ENCODE measurements at regions not wholly inside any gene's neighbourhood (a gene's known extent, or its start where the extent isn't known, plus 50 kb on each side); places are given as distances from the start of the nearest gene placed in this dataset.

DNA sequence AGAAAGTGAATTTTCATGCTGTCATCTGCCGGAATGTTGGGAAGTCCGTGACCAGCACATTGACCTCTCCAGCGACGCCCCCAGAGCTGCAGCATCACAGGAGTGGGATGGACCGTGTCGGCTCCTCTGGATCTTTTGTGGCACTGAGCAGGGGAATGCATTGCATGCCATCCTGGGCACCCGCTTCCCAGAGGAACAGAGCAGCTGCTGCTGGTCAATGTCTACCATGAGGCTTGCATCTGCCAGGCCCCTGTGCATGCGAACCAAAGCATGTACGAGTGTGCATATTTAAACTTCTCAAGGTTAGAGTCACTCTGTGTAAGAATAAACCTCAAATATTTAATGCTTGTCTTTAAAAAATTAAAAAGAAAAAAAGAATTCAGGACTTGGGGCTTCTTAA, 414.8 kb downstream of the GADD45G start:
- H3K4me3 ChIP-seq = no peak overlapping the region
- DNase-seq = no peak
- no peaks in the 10 kb centered on the region for H3K4me1 ChIP-seq (ENCODE audit: low read depth)
- intact Hi-C loops (cut with DNase I, micrococcal nuclease) = no loop called here
- H3K9me3 ChIP-seq = no peaks in the 10 kb centered on the region
- TF ChIP-seq, protein P1, sequence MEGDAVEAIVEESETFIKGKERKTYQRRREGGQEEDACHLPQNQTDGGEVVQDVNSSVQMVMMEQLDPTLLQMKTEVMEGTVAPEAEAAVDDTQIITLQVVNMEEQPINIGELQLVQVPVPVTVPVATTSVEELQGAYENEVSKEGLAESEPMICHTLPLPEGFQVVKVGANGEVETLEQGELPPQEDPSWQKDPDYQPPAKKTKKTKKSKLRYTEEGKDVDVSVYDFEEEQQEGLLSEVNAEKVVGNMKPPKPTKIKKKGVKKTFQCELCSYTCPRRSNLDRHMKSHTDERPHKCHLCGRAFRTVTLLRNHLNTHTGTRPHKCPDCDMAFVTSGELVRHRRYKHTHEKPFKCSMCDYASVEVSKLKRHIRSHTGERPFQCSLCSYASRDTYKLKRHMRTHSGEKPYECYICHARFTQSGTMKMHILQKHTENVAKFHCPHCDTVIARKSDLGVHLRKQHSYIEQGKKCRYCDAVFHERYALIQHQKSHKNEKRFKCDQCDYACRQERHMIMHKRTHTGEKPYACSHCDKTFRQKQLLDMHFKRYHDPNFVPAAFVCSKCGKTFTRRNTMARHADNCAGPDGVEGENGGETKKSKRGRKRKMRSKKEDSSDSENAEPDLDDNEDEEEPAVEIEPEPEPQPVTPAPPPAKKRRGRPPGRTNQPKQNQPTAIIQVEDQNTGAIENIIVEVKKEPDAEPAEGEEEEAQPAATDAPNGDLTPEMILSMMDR (IDR thresholded peaks at IDR 0.05) = no peak
- no peaks in the 10 kb centered on the region for H3K36me3 ChIP-seq (ENCODE audit: low read depth)
- no peak for ATAC-seq

DNA sequence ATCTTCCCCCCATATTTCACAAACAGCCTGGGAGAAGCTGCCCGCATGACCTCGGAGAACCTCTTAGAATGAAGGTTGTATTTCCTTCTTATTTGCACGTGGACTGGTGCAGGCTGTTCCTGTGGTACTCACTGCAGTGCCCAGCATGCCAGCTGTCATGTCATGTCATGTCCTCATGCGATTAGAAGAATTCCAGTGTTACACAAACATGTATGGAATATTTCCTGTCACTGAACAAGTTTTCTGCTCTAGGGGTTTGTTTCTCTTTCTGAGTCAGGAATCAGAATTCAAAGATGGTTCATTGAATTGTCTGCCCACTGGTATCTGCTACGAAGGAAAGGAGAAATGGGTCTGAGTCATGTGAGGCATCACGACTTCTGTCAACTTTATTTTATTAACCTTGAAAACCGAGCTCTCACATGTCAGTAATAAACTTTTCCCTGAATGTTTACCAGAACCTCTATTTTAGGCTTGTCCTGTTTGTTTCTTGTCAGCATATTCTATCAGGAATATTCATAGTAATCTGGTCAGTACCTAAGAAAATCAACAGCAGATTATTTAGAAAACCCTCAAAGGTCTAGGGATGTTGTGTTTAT, 415.6 kb downstream of the GADD45G start:
- ATAC-seq = no peak

DNA sequence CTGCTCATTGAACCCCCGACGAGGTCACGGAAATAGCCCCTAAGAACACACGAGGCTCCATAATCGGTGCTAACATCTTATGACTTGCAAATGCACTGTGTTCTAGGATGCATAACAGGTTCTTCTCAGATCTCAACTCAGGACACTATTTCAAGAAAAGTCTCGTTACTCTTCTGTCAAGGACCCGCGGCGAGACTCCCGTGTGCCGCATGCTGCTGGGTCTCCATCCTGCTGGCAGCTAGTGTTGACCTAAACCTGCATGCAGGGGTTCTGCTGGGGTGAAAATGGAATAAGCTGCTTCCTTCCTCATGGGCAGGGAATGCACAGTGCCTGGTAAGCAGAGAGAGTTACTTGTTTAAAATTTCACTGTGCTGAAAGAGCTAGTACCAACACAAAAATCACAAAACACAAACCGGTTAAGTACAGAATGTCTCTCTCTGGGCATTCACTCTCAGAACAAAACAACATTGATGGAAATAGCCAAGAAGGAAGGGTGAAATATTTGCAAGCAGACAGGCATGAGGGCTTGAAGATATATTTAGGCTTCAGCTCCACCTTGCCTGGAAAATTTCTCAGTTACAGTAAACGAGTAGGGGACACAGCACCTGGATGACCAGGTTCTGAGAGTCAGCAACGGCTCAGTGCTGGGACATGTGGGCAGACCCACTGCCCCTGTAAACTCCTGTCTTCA, 416.5 kb downstream of the GADD45G start:
- no peak overlapping the region for H3K4me3 ChIP-seq
- no peaks in the 10 kb centered on the region for H3K36me3 ChIP-seq (ENCODE audit: low read depth)
- TF ChIP-seq, protein P1 (IDR thresholded peaks at IDR 0.05) = no peak
- intact Hi-C loops (cut with DNase I, micrococcal nuclease) = no loop called here
- no peaks in the 10 kb centered on the region for H3K4me1 ChIP-seq (ENCODE audit: low read depth)
- no peaks in the 10 kb centered on the region for H3K9me3 ChIP-seq
- no peak for DNase-seq
- ATAC-seq = no peak

More for the DNA sequence above, 415.6 kb downstream of the GADD45G start:
- Histone ChIP-seq H3K9me3 (no peaks in the 10 kb centered on the region), H3K36me3 (ENCODE audit: low read depth) (no peaks in the 10 kb centered on the region), H3K4me3 (no peak overlapping the region), H3K4me1 (ENCODE audit: low read depth) (no peaks in the 10 kb centered on the region)
- intact Hi-C loops (cut with DNase I, micrococcal nuclease) = no loop called here
- DNase-seq = no peak
- TF ChIP-seq, protein P1 (IDR thresholded peaks at IDR 0.05) = no peak

DNA sequence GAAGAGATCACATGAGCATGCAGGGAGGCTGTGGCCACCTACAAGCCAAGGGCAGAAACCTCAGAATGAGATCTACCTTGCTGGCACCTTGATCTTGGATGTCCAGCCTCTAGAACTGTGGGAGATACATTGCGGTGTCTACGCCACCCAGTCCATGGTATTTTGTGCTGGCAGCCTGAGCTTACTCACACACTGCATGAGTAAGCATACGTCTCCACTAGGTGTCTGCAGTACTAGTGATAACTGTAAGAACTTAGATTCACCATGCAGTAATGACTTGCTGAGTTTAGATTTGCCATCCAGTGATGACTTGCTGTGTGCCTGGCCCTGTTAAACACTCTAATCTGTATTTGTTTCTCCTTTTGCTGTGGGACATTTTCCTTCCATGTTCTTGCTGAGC, 417.7 kb downstream of the GADD45G start:
- no peaks in the 10 kb centered on the region for H3K36me3 ChIP-seq (ENCODE audit: low read depth)
- ATAC-seq (no peak), DNase-seq (no peak)
- no peaks in the 10 kb centered on the region for H3K4me1 ChIP-seq (ENCODE audit: low read depth)
- intact Hi-C loops (cut with DNase I, micrococcal nuclease) = no loop called here
- TF ChIP-seq, protein P1 (IDR thresholded peaks at IDR 0.05) = no peak
- no peak overlapping the region for H3K4me3 ChIP-seq
- no peaks in the 10 kb centered on the region for H3K9me3 ChIP-seq

DNA sequence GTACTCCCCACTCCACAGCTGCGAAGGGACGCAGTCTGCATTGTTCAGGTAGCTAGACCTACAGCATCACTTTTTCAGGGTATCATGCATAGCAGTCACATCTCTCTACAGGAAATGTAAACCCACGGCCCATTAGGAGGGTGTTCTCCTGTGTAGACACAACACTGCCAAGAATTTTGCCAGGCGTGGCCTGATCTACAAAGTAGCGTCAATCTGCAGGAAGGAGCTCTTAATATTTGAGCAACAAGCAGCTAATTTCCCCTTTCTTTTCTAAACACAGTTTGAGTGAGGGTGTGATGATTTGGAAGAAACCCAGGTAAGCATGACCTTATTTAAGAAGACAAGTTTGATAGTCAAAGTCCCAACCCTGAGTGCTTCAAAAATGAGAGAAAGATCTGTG, 419.0 kb downstream of the GADD45G start:
- Histone ChIP-seq H3K36me3 (ENCODE audit: low read depth) (no peaks in the 10 kb centered on the region), H3K4me3 (no peak overlapping the region), H3K4me1 (ENCODE audit: low read depth) (no peaks in the 10 kb centered on the region), H3K9me3 (no peaks in the 10 kb centered on the region)
- TF ChIP-seq, protein P1 (IDR thresholded peaks at IDR 0.05) = no peak
- intact Hi-C loops (cut with DNase I, micrococcal nuclease) = no loop called here
- no peak for ATAC-seq
- no peak for DNase-seq
